Epithelial cell of proximal tubule (primary cell): ENCODE measurements at regions not wholly inside any gene's neighbourhood (a gene's known extent, or its start where the extent isn't known, plus 50 kb on each side); places are given as distances from the start of the nearest gene placed in this dataset.

Source experiments
- DNase-seq: peaks from one replicate; pipeline ENCODE4 v3.0.0-alpha.2; 2011; ENCODE audit warnings: low read depth
- H3K4me3 ChIP-seq: 2 replicates; pipeline ENCODE4 v1.5.1; 2011; ENCODE audit warnings: low read depth, mild to moderate bottlenecking, low read length
- CTCF ChIP-seq: conservative IDR thresholded peaks from 2 replicates; pipeline ENCODE4 v1.5.1; 2012; ENCODE audit warnings: low read depth, mild to moderate bottlenecking, low read length

- TF ChIP-seq CTCF, result no peak
- no peak overlapping the region for H3K4me3 ChIP-seq
- no peak for DNase-seq
Observed at GRCh38 chr14:71722885-71723284, 209.3 kb upstream of the RGS6 start.

GRCh38 chr14:71725922-71726579 lies 206.2 kb upstream of the RGS6 start:
- no peak for TF ChIP-seq CTCF

GRCh38 chr14:71726580-71727021 lies 205.6 kb upstream of the RGS6 start:
- H3K4me3 ChIP-seq, result no peak overlapping the region
- no peak for DNase-seq
- no peak for TF ChIP-seq CTCF

More at GRCh38 chr14:71725922-71726579, 206.2 kb upstream of the RGS6 start:
- DNase-seq, result no peak
- H3K4me3 ChIP-seq, result no peak overlapping the region

- no peak for DNase-seq
- no peak for TF ChIP-seq CTCF
Observed at GRCh38 chr14:71728386-71728785, 203.8 kb upstream of the RGS6 start.

GRCh38 chr14:71729596-71729995 lies 202.6 kb upstream of the RGS6 start:
- TF ChIP-seq CTCF, result no peak
- no peak overlapping the region for H3K4me3 ChIP-seq
- no peak for DNase-seq

More at GRCh38 chr14:71728386-71728785, 203.8 kb upstream of the RGS6 start:
- H3K4me3 ChIP-seq, result no peak overlapping the region

- no peak for TF ChIP-seq CTCF
- no peak for DNase-seq
Observed at GRCh38 chr14:71730471-71730870, 201.8 kb upstream of the RGS6 start.

GRCh38 chr14:71731096-71731495 lies 201.1 kb upstream of the RGS6 start:
- DNase-seq, result no peak
- no peak overlapping the region for H3K4me3 ChIP-seq
- TF ChIP-seq CTCF, result no peak

More at GRCh38 chr14:71730471-71730870, 201.8 kb upstream of the RGS6 start:
- no peak overlapping the region for H3K4me3 ChIP-seq
